H9 (cell line): ENCODE measurements at regions not wholly inside any gene's neighbourhood (a gene's known extent, or its start where the extent isn't known, plus 50 kb on each side); places are given as distances from the start of the nearest gene placed in this dataset.

Experiments
- DNase-seq: peaks from one replicate; pipeline ENCODE4 v3.0.0-alpha.2; 2017
- H2AFZ ChIP-seq: one replicate; pipeline ENCODE4 v1.6.1; 2013; ENCODE audit warnings: mild to moderate bottlenecking, low read length, control low read depth, moderate library complexity
- H2AK5ac ChIP-seq: 2 replicates; pipeline ENCODE4 v1.6.1; 2013; ENCODE audit warnings: low read length, control low read depth, mixed read lengths; ENCODE audit not compliant: insufficient read length
- H2BK120ac ChIP-seq: one replicate; pipeline ENCODE4 v1.6.1; 2013; ENCODE audit warnings: low read depth, mild to moderate bottlenecking, low read length, control low read depth, inconsistent platforms; ENCODE audit not compliant: poor library complexity, severe bottlenecking
- H2BK12ac ChIP-seq: 2 replicates; pipeline ENCODE4 v1.6.1; 2013; ENCODE audit warnings: low read length, control low read depth, mixed read lengths, low read depth; ENCODE audit not compliant: insufficient read length
- H2BK15ac ChIP-seq: 2 replicates; pipeline ENCODE4 v1.6.1; 2013; ENCODE audit warnings: low read depth, low read length, control low read depth
- H2BK20ac ChIP-seq: one replicate; pipeline ENCODE4 v1.6.1; 2013; ENCODE audit warnings: low read depth, mild to moderate bottlenecking, low read length, control low read depth, inconsistent platforms; ENCODE audit not compliant: poor library complexity, severe bottlenecking
- H2BK5ac ChIP-seq: 2 replicates; pipeline ENCODE4 v1.6.1; 2013; ENCODE audit warnings: low read length, control low read depth, mixed read lengths; ENCODE audit not compliant: insufficient read length
- H3K14ac ChIP-seq: 2 replicates; pipeline ENCODE4 v1.6.1; 2013; ENCODE audit warnings: low read length, control low read depth; ENCODE audit not compliant: insufficient read depth
- H3K18ac ChIP-seq: 2 replicates; pipeline ENCODE4 v1.6.1; 2013; ENCODE audit warnings: low read depth, mild to moderate bottlenecking, mixed read lengths, low read length, control low read depth; ENCODE audit not compliant: insufficient read length
- H3K23ac ChIP-seq: 2 replicates; pipeline ENCODE4 v1.6.1; 2013; ENCODE audit warnings: low read length, control low read depth, mixed read lengths, low read depth; ENCODE audit not compliant: insufficient read length
- H3K23me2 ChIP-seq: 2 replicates; pipeline ENCODE4 v1.6.1; 2013; ENCODE audit warnings: low read depth, mild to moderate bottlenecking, mixed read lengths, low read length, control low read depth; ENCODE audit not compliant: insufficient read length, poor library complexity, severe bottlenecking
- H3K27ac ChIP-seq: 2 replicates; pipeline ENCODE4 v1.5.1; 2013; ENCODE audit warnings: low read length, control low read depth, mixed read lengths, low read depth; ENCODE audit not compliant: insufficient read length
- H3K27me3 ChIP-seq: 2 replicates; pipeline ENCODE4 v1.6.1; 2013; ENCODE audit warnings: low read length, control low read depth, inconsistent platforms; ENCODE audit not compliant: insufficient read depth
- H3K4ac ChIP-seq: 2 replicates; pipeline ENCODE4 v1.6.1; 2013; ENCODE audit warnings: low read depth, mild to moderate bottlenecking, control low read depth, inconsistent platforms, low read length, moderate library complexity
- H3K4me1 ChIP-seq: 2 replicates; pipeline ENCODE4 v1.6.1; 2013; ENCODE audit warnings: low read length, control low read depth, inconsistent platforms; ENCODE audit not compliant: insufficient read depth
- H3K4me2 ChIP-seq: 2 replicates; pipeline ENCODE4 v1.6.1; 2013; ENCODE audit warnings: low read length, control low read depth, mixed read lengths; ENCODE audit not compliant: insufficient read length, insufficient read depth
- H3K56ac ChIP-seq: 2 replicates; pipeline ENCODE4 v1.6.1; 2013; ENCODE audit warnings: low read depth, mild to moderate bottlenecking, mixed read lengths, low read length, control low read depth; ENCODE audit not compliant: insufficient read length
- H3K79me1 ChIP-seq: 2 replicates; pipeline ENCODE4 v1.6.1; 2013; ENCODE audit warnings: low read depth, mild to moderate bottlenecking, moderate library complexity, low read length, control low read depth, inconsistent platforms; ENCODE audit not compliant: insufficient read depth, poor library complexity, severe bottlenecking
- H3K79me2 ChIP-seq: 2 replicates; pipeline ENCODE4 v1.6.1; 2013; ENCODE audit warnings: low read length, control low read depth, inconsistent platforms; ENCODE audit not compliant: insufficient read depth
- H3K9ac ChIP-seq: 2 replicates; pipeline ENCODE4 v1.6.1; 2013; ENCODE audit warnings: low read length, control low read depth, mixed read lengths; ENCODE audit not compliant: insufficient read length; ENCODE audit errors: extremely low read depth
- H3K9me3 ChIP-seq: one replicate; pipeline ENCODE4 v1.6.1; 2013; ENCODE audit warnings: low read depth, low read length, inconsistent platforms; ENCODE audit not compliant: control insufficient read depth
- H3T11ph ChIP-seq: one replicate; pipeline ENCODE4 v1.6.1; 2013; ENCODE audit warnings: mild to moderate bottlenecking, low read length, control low read depth, inconsistent platforms
- H4K20me1 ChIP-seq: one replicate; pipeline ENCODE4 v1.6.1; 2013; ENCODE audit not compliant: control insufficient read depth, insufficient read length, insufficient read depth
- H4K5ac ChIP-seq: 2 replicates; pipeline ENCODE4 v1.6.1; 2013; ENCODE audit warnings: low read depth, mild to moderate bottlenecking, mixed read lengths, low read length, control low read depth; ENCODE audit not compliant: insufficient read length
- H4K8ac ChIP-seq: replicated peaks from 2 replicates; pipeline ENCODE4 v1.6.1; 2013; ENCODE audit warnings: low read length, control low read depth, mixed read lengths, low read depth; ENCODE audit not compliant: insufficient read length
- H4K91ac ChIP-seq: 2 replicates; pipeline ENCODE4 v1.6.1; 2013; ENCODE audit warnings: low read depth, mild to moderate bottlenecking, moderate library complexity, mixed read lengths, low read length, control low read depth; ENCODE audit not compliant: insufficient read length
- H3K27ac Mint-ChIP-seq, 3 experiments: 2 replicates in 2 of 3; 3 replicates in 1 of 3; pipeline ENCODE4 v1.8.0; 2020 to 2021; ENCODE audit warnings: mixed read lengths in 3 of 3, mild to moderate bottlenecking in 1 of 3, moderate library complexity in 1 of 3
- H3K27me3 Mint-ChIP-seq: 2 replicates; pipeline ENCODE4 v1.8.0; 2021; ENCODE audit warnings: low read depth, mild to moderate bottlenecking, moderate library complexity, mixed read lengths
- H3K36me3 Mint-ChIP-seq, 3 experiments: 2 replicates in 2 of 3; 3 replicates in 1 of 3; pipeline ENCODE4 v1.8.0; 2020 to 2021; ENCODE audit warnings: low read depth in 3 of 3, mixed read lengths in 3 of 3; ENCODE audit not compliant: insufficient read depth in 1 of 3
- H3K4me1 Mint-ChIP-seq, 2 experiments: 2 replicates each; pipeline ENCODE4 v1.8.0; 2020; ENCODE audit warnings: mixed read lengths in 2 of 2
- H3K4me3 Mint-ChIP-seq, 2 experiments: 2 replicates in 1 of 2; 3 replicates in 1 of 2; pipeline ENCODE4 v1.8.0; 2020 to 2021; ENCODE audit warnings: mild to moderate bottlenecking in 2 of 2, mixed read lengths in 2 of 2, moderate library complexity in 1 of 2
- H3K9me3 Mint-ChIP-seq, 2 experiments: 2 replicates in 1 of 2; 3 replicates in 1 of 2; pipeline ENCODE4 v1.8.0; 2020; ENCODE audit warnings: mild to moderate bottlenecking in 2 of 2, mixed read lengths in 2 of 2, moderate library complexity in 1 of 2
- CTCF ChIP-seq: fragments of 200-600 bp; sonication (generic); conservative IDR thresholded peaks from 3 replicates; pipeline ENCODE4 v1.8.0; 2021; ENCODE audit warnings: antibody characterized with exemption, mild to moderate bottlenecking
- WGBS: extraction: QIAGEN DNeasy Blood & Tissue Kit; methylation state at CpG from one replicate; pipeline ENCODE4 v1.1.7; 2013; ENCODE audit warnings: missing lambda C conversion rate, low lambda C conversion rate, mixed read lengths; ENCODE audit not compliant: insufficient read length; ENCODE audit errors: extremely low coverage; 5-methylcytosine and 5-hydroxymethylcytosine counted together

- Histone ChIP-seq H2BK5ac (no peak overlapping the region), H3K23ac (no peak overlapping the region), H3K79me2 (no peaks in the 10 kb centered on the region), H3K4me1 (no peaks in the 10 kb centered on the region; the same call in 1 of the 2 replicates), H3K9me3 (no peaks in the 10 kb centered on the region), H2BK12ac (no peak overlapping the region), H3K23me2 (no peaks in the 10 kb centered on the region), H3K4ac (no peak overlapping the region), H4K91ac (no peak overlapping the region), H4K5ac (no peak overlapping the region), H3K27me3 (no peaks in the 10 kb centered on the region), H3K27ac (no peak overlapping the region), H2AK5ac (no peak overlapping the region), H3K9ac (no peak overlapping the region), H3K56ac (no peak overlapping the region), H2BK20ac (no peak overlapping the region), H4K20me1 (no peaks in the 10 kb centered on the region), H4K8ac (no peak overlapping the region), H3K18ac (no peak overlapping the region), H2BK15ac (no peak overlapping the region), H3K79me1 (no peaks in the 10 kb centered on the region), H3T11ph (no peak overlapping the region), H2BK120ac (no peak overlapping the region), H3K14ac (no peak overlapping the region), H3K4me2 (no peak overlapping the region), H2AFZ (no peak overlapping the region)
- peaks cover 6 to 15% (median 6%) of the 10 kb centered on the region in 3 experiments; a peak in 3 of 7 replicates for H3K36me3 Mint-ChIP-seq
- no peak overlapping the region for H3K27ac Mint-ChIP-seq
- no peak overlapping the region for H3K4me3 Mint-ChIP-seq
- no peak for TF ChIP-seq CTCF
- H3K4me1 Mint-ChIP-seq, result peaks cover 5 to 9% of the 10 kb centered on the region in 2 experiments; a peak in 3 of 4 replicates
- no CpG with 5 or more reads among the region's 1 CpG for WGBS
- peaks cover 5 to 10% of the 10 kb centered on the region in 2 experiments; a peak in 3 of 5 replicates for H3K9me3 Mint-ChIP-seq
- no peaks in the 10 kb centered on the region for H3K27me3 Mint-ChIP-seq
- no peak for DNase-seq
Measured at GRCh38 chr4:177605252-177605651, 163.0 kb upstream of the AGA start.
